SK-N-SH treated with all-trans-retinoic acid at 6 μM for 48 hours (cell line): ENCODE measurements at regions not wholly inside any gene's neighbourhood (a gene's known extent, or its start where the extent isn't known, plus 50 kb on each side); places are given as distances from the start of the nearest gene placed in this dataset.

Experiments
- ATAC-seq: fragments of 200-7000 bp; cut with Tn5 transposase; 3 replicates; pipeline ENCODE4 v1.9.1; 2020; ENCODE audit warnings: mild to moderate bottlenecking, moderate library complexity
- ARNTL ChIP-seq: fragments of 450-650 bp; formaldehyde crosslinking; IDR thresholded peaks from 2 replicates; pipeline ENCODE4 v1.5.0; 2020; ENCODE audit warnings: low read depth, mild to moderate bottlenecking, moderate library complexity, borderline replicate concordance
- BACH2 ChIP-seq: fragments of 250-450 bp; sonication (Bioruptor Pico); IDR thresholded peaks from 2 replicates; pipeline ENCODE4 v1.9.0; 2021; ENCODE audit warnings: mild to moderate bottlenecking, borderline replicate concordance
- CSDC2 ChIP-seq: fragments of 250-450 bp; sonication (Bioruptor Pico); IDR thresholded peaks from 2 replicates; pipeline ENCODE4 v1.5.0; 2020; ENCODE audit warnings: mild to moderate bottlenecking, moderate library complexity
- ESRRG ChIP-seq: fragments of 250-450 bp; sonication (Bioruptor Pico); IDR thresholded peaks from 2 replicates; pipeline ENCODE4 v1.6.1; 2021; ENCODE audit warnings: mild to moderate bottlenecking
- GLIS3 ChIP-seq: fragments of 250-450 bp; sonication (Bioruptor Pico); IDR thresholded peaks from 2 replicates; pipeline ENCODE4 v1.5.0; 2020; ENCODE audit warnings: mild to moderate bottlenecking, moderate library complexity
- ISL1 ChIP-seq: fragments of 250-450 bp; sonication (Bioruptor Pico); IDR thresholded peaks from 2 replicates; pipeline ENCODE4 v2.1.2; 2022; ENCODE audit warnings: mild to moderate bottlenecking, moderate library complexity
- OSR1 ChIP-seq: fragments of 250-450 bp; sonication (Bioruptor Pico); IDR thresholded peaks from 2 replicates; pipeline ENCODE4 v1.8.0; 2022; ENCODE audit warnings: moderate library complexity, mild to moderate bottlenecking, inconsistent platforms
- PATZ1 ChIP-seq: fragments of 250-450 bp; sonication (Bioruptor Pico); IDR thresholded peaks from 2 replicates; pipeline ENCODE4 v1.8.0; 2020; ENCODE audit warnings: mild to moderate bottlenecking, moderate library complexity, borderline replicate concordance
- POU6F1 ChIP-seq: fragments of 250-450 bp; sonication (Bioruptor Pico); IDR thresholded peaks from 2 replicates; pipeline ENCODE4 v1.8.0; 2021; ENCODE audit warnings: low read depth, mild to moderate bottlenecking, moderate library complexity, borderline replicate concordance
- PPARA ChIP-seq: fragments of 250-450 bp; sonication (Bioruptor Pico); IDR thresholded peaks from 2 replicates; pipeline ENCODE4 v1.5.0; 2020; ENCODE audit warnings: mild to moderate bottlenecking, borderline replicate concordance
- RARB ChIP-seq: fragments of 250-450 bp; sonication (Bioruptor Pico); IDR thresholded peaks from 2 replicates; pipeline ENCODE4 v1.8.0; 2021; ENCODE audit warnings: mild to moderate bottlenecking, moderate library complexity
- TCF4 ChIP-seq: fragments of 250-450 bp; sonication (Bioruptor Pico); IDR thresholded peaks from 2 replicates; pipeline ENCODE4 v1.8.0; 2021; ENCODE audit warnings: mild to moderate bottlenecking, moderate library complexity, borderline replicate concordance
- TOX ChIP-seq: fragments of 250-450 bp; sonication (Bioruptor Pico); IDR thresholded peaks from 2 replicates; pipeline ENCODE4 v1.8.0; 2021; ENCODE audit warnings: mild to moderate bottlenecking, moderate library complexity, borderline replicate concordance
- TSHZ2 ChIP-seq: fragments of 250-450 bp; sonication (Bioruptor Pico); IDR thresholded peaks from 2 replicates; pipeline ENCODE4 v1.5.0; 2020; ENCODE audit warnings: mild to moderate bottlenecking, moderate library complexity
- ZC3H10 ChIP-seq: fragments of 250-450 bp; sonication (Bioruptor Pico); IDR thresholded peaks from 2 replicates; pipeline ENCODE4 v1.5.1; 2021; ENCODE audit warnings: mild to moderate bottlenecking, moderate library complexity
- ZFP3 ChIP-seq: fragments of 250-450 bp; sonication (Bioruptor Pico); IDR thresholded peaks from 2 replicates; pipeline ENCODE4 v1.5.0; 2020; ENCODE audit warnings: mild to moderate bottlenecking, moderate library complexity
- ZFP30 ChIP-seq: fragments of 450-650 bp; formaldehyde crosslinking; IDR thresholded peaks from 2 replicates; pipeline ENCODE4 v1.5.0; 2022; ENCODE audit warnings: mild to moderate bottlenecking, moderate library complexity
- ZNF565 ChIP-seq: fragments of 450-650 bp; formaldehyde crosslinking; conservative IDR thresholded peaks from 2 replicates; pipeline ENCODE4 v1.5.0; 2020; ENCODE audit warnings: low read depth, mild to moderate bottlenecking, moderate library complexity
- ZNF70 ChIP-seq: fragments of 450-650 bp; formaldehyde crosslinking; IDR thresholded peaks from 2 replicates; pipeline ENCODE4 v1.5.0; 2020; ENCODE audit warnings: mild to moderate bottlenecking, moderate library complexity
- ZNF8 ChIP-seq: fragments of 450-650 bp; formaldehyde crosslinking; IDR thresholded peaks from 2 replicates; pipeline ENCODE4 v1.5.0; 2020; ENCODE audit warnings: mild to moderate bottlenecking, moderate library complexity

GRCh38 chr21:16081304-16081703 is 351.5 kb downstream of the USP25 start (continued):
- no peak for TF ChIP-seq PPARA (CRISPR knock-in tag)
- no peak for TF ChIP-seq RARB (CRISPR knock-in tag)
- no peak for TF ChIP-seq ESRRG (CRISPR knock-in tag)
- no peak for TF ChIP-seq ZFP30 (CRISPR knock-in tag)
- TF ChIP-seq TCF4 (CRISPR knock-in tag) = no peak

GRCh38 chr21:16082038-16082816 is 352.4 kb downstream of the USP25 start:
- no peak for TF ChIP-seq PPARA (CRISPR knock-in tag)
- TF ChIP-seq ARNTL = no peak
- TF ChIP-seq BACH2 = no peak
- TF ChIP-seq ZFP3 (CRISPR knock-in tag) = no peak
- TF ChIP-seq OSR1 = no peak
- TF ChIP-seq ZNF70 (CRISPR knock-in tag) = no peak
- no peak for ATAC-seq

GRCh38 chr21:16084776-16085364 is 355.1 kb downstream of the USP25 start:
- no peak for ATAC-seq
- TF ChIP-seq ESRRG (CRISPR knock-in tag) (no peak), ARNTL (no peak), CSDC2 (CRISPR knock-in tag) (no peak), ZNF70 (CRISPR knock-in tag) (no peak), GLIS3 (CRISPR knock-in tag) (no peak), OSR1 (no peak), TCF4 (CRISPR knock-in tag) (no peak), POU6F1 (CRISPR knock-in tag) (no peak)

GRCh38 chr21:16085421-16085820 is 355.6 kb downstream of the USP25 start:
- TF ChIP-seq ESRRG (CRISPR knock-in tag) (no peak), OSR1 (no peak)
- ATAC-seq = no peak

GRCh38 chr21:16086121-16086520 is 356.3 kb downstream of the USP25 start:
- TF ChIP-seq ZNF565 (CRISPR knock-in tag) = no peak
- no peak for TF ChIP-seq OSR1
- TF ChIP-seq PPARA (CRISPR knock-in tag) = no peak
- no peak for TF ChIP-seq ZC3H10 (CRISPR knock-in tag)
- TF ChIP-seq ISL1 = no peak
- no peak for TF ChIP-seq PATZ1 (CRISPR knock-in tag)
- no peak for TF ChIP-seq TSHZ2 (CRISPR knock-in tag)
- TF ChIP-seq ZNF70 (CRISPR knock-in tag) = no peak
- no peak for TF ChIP-seq BACH2
- no peak for TF ChIP-seq TCF4 (CRISPR knock-in tag)
- TF ChIP-seq ARNTL = no peak
- TF ChIP-seq ZNF8 (CRISPR knock-in tag) = no peak
- TF ChIP-seq TOX (CRISPR knock-in tag) = no peak
- TF ChIP-seq RARB (CRISPR knock-in tag) = no peak
- TF ChIP-seq, all 23 proteins: peak for 0
- no peak for ATAC-seq
